OCI-LY7 (cell line): ENCODE measurements at regions not wholly inside any gene's neighbourhood (a gene's known extent, or its start where the extent isn't known, plus 50 kb on each side); places are given as distances from the start of the nearest gene placed in this dataset.

Experiments used
- BruUV-seq: library from RNA; stranded (reverse); fragments of 400-500 nt; replicated peaks from 2 replicates; lab custom pipeline; 2021; lab: Mats Ljungman, UMichigan
- CTCF ChIA-PET: fragments of 300-600 bp; sonication (Branson Sonifier 250); formaldehyde crosslinking; loops from one replicate; lab custom pipeline; 2022; ENCODE audit warnings: antibody characterized with exemption; ENCODE audit not compliant: unreplicated experiment; lab: Charles Lee
- POLR2A ChIA-PET: fragments of 300-600 bp; sonication (Branson Sonifier 250); formaldehyde crosslinking; loops from one replicate; lab custom pipeline; 2022; ENCODE audit warnings: antibody characterized with exemption; lab: Charles Lee
- DNase-seq: peaks from one replicate; pipeline ENCODE4 v3.0.0-alpha.2; 2015; ENCODE audit warnings: low spot score
- H2AFZ ChIP-seq: fragments of 200-600 bp; sonication (generic), shearing (Covaris generic); 2 replicates; pipeline ENCODE4 v1.6.1; 2014; ENCODE audit warnings: mild to moderate bottlenecking, antibody characterized with exemption, low read length, moderate library complexity
- H3K27ac ChIP-seq: fragments of 200-600 bp; sonication (generic); 2 replicates; pipeline ENCODE4 v1.5.1; 2014; ENCODE audit warnings: mixed run types, low read depth, mild to moderate bottlenecking, moderate library complexity, low read length, inconsistent platforms; ENCODE audit not compliant: poor library complexity, severe bottlenecking
- H3K36me3 ChIP-seq: fragments of 200-600 bp; sonication (generic); 2 replicates; pipeline ENCODE4 v1.6.1; 2014; ENCODE audit warnings: mild to moderate bottlenecking, antibody characterized with exemption, low read length, moderate library complexity, mixed read lengths; ENCODE audit not compliant: insufficient read depth
- H3K4me1 ChIP-seq: fragments of 200-600 bp; sonication (generic); 2 replicates; pipeline ENCODE4 v1.5.1; 2014; ENCODE audit warnings: mild to moderate bottlenecking, low read length; ENCODE audit not compliant: insufficient read depth, poor library complexity, severe bottlenecking
- H3K4me2 ChIP-seq: fragments of 200-600 bp; sonication (generic); 2 replicates; pipeline ENCODE4 v1.6.1; 2014; ENCODE audit warnings: mild to moderate bottlenecking, low read length
- H3K4me3 ChIP-seq: fragments of 200-600 bp; sonication (generic); 2 replicates; pipeline ENCODE4 v1.5.1; 2014; ENCODE audit warnings: mild to moderate bottlenecking, low read depth, low read length; ENCODE audit not compliant: poor library complexity, severe bottlenecking
- H3K79me2 ChIP-seq: fragments of 200-600 bp; sonication (generic); 2 replicates; pipeline ENCODE4 v1.6.1; 2016; ENCODE audit warnings: low read depth, mild to moderate bottlenecking, low read length, moderate library complexity, mixed read lengths; ENCODE audit not compliant: insufficient read depth
- H3K9me2 ChIP-seq: fragments of 200-600 bp; sonication (generic); 2 replicates; pipeline ENCODE4 v1.6.1; 2016; ENCODE audit warnings: mild to moderate bottlenecking, low read length, mixed read lengths; ENCODE audit not compliant: insufficient read depth
- H3K9me3 ChIP-seq: fragments of 200-600 bp; sonication (generic); 2 replicates; pipeline ENCODE4 v1.6.1; 2014; ENCODE audit warnings: mild to moderate bottlenecking, mixed run types, low read length, mixed read lengths
- H4K20me1 ChIP-seq: fragments of 200-600 bp; sonication (generic); 2 replicates; pipeline ENCODE4 v1.6.1; 2014; ENCODE audit warnings: mild to moderate bottlenecking, antibody characterized with exemption, low read length, moderate library complexity, mixed read lengths; ENCODE audit not compliant: insufficient read depth
- EZH2phosphoT487 ChIP-seq: fragments of 200-600 bp; sonication (generic); IDR thresholded peaks from 2 replicates; pipeline ENCODE4 v1.6.1; 2018; ENCODE audit warnings: low read depth, borderline replicate concordance, mild to moderate bottlenecking, mixed run types, antibody characterized with exemption, low read length, moderate library complexity, mixed read lengths
- intact Hi-C: fragments of 100-400 bp; cut with micrococcal nuclease; formaldehyde crosslinking; loops from one replicate; pipeline ENCODE4 v1.10.0; 2022; ENCODE audit not compliant: unreplicated experiment
- TF ChIP-seq, protein P1 (sequence below): fragments of 200-600 bp; sonication (generic); conservative IDR thresholded peaks from 2 replicates; pipeline ENCODE4 v1.5.1; 2014; ENCODE audit warnings: mild to moderate bottlenecking, antibody characterized with exemption, low read length, moderate library complexity, mixed read lengths

DNA sequence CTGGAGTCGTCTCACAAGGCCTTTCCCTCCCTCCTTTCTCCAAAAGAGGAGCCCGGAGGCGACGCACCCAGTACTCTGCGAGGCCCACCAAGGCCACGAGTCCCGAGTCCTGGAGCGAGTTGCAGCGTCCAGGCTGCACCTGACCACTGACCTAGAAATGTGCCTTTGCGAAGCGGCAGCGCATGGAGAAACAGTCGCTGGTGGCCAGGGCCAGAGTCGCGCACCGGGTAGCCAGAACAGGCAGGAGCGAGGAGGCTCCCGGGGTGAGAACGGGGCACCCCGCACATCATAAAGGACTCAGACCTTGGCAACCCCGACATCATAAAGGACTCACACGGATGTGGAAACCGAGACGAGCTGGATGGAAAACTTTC is 318.4 kb downstream of the FAM72C start:
- no peak overlapping the region for H3K27ac ChIP-seq
- no peaks in the 10 kb centered on the region for H3K79me2 ChIP-seq
- H3K9me3 ChIP-seq: no peaks in the 10 kb centered on the region
- H3K4me2 ChIP-seq: no peak overlapping the region
- no peak overlapping the region for H3K4me3 ChIP-seq
- no peaks in the 10 kb centered on the region for H4K20me1 ChIP-seq
- H2AFZ ChIP-seq: no peak overlapping the region
- TF ChIP-seq EZH2phosphoT487: no peak
- TF ChIP-seq, protein P1, sequence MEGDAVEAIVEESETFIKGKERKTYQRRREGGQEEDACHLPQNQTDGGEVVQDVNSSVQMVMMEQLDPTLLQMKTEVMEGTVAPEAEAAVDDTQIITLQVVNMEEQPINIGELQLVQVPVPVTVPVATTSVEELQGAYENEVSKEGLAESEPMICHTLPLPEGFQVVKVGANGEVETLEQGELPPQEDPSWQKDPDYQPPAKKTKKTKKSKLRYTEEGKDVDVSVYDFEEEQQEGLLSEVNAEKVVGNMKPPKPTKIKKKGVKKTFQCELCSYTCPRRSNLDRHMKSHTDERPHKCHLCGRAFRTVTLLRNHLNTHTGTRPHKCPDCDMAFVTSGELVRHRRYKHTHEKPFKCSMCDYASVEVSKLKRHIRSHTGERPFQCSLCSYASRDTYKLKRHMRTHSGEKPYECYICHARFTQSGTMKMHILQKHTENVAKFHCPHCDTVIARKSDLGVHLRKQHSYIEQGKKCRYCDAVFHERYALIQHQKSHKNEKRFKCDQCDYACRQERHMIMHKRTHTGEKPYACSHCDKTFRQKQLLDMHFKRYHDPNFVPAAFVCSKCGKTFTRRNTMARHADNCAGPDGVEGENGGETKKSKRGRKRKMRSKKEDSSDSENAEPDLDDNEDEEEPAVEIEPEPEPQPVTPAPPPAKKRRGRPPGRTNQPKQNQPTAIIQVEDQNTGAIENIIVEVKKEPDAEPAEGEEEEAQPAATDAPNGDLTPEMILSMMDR: no peak
- intact Hi-C loops: no loop called here
- H3K36me3 ChIP-seq: no peaks in the 10 kb centered on the region
- POLR2A ChIA-PET: no interaction called here
- BruUV-seq: no TSS peak
- DNase-seq: no peak
- CTCF ChIA-PET: no interaction called here
- H3K4me1 ChIP-seq: no peaks in the 10 kb centered on the region
- H3K9me2 ChIP-seq: no peaks in the 10 kb centered on the region

DNA sequence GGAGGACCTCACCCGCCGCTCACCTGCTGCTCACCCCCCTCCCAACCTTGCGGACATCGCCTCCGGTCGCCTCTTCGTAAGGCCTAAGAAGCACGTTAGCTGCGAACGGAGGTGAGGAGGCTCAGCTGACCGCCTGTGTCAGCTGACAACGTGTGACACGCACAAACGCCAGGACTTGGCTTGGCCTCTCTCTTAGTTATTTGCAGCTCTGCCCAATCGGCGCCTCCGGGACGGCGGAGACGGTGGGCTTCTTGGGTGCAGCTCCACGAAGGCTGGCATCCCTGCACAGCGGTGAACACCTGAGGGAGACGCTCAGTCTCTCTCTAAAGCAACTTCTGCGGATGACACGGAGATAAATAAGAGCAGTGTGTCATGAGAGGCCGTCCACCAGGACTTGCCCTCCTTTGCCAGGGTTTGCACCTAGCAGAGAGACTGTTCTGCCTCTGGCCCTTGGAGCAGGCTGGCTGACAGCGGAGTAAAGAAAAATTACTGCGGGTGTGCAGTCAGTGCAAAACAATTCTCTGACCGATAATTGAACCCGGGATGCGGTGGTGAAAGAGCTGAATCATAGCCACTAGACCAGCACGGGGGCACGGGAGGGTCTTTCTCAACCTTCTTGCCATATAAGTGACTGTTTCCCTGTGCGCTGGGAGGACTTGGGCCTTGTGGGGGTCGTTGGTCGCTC is 318.9 kb downstream of the FAM72C start:
- Histone ChIP-seq H3K79me2 (no peaks in the 10 kb centered on the region), H3K4me3 (no peak overlapping the region), H2AFZ (no peak overlapping the region), H3K4me1 (no peaks in the 10 kb centered on the region), H3K9me3 (no peaks in the 10 kb centered on the region), H3K36me3 (no peaks in the 10 kb centered on the region), H3K9me2 (no peaks in the 10 kb centered on the region), H3K27ac (no peak overlapping the region), H3K4me2 (no peak overlapping the region), H4K20me1 (no peaks in the 10 kb centered on the region)
- no peak for TF ChIP-seq EZH2phosphoT487
- TF ChIP-seq, protein P1: no peak
- no TSS peak for BruUV-seq
- no peak for DNase-seq
- CTCF ChIA-PET: no interaction called here
- intact Hi-C loops: no loop called here
- POLR2A ChIA-PET: no interaction called here

DNA sequence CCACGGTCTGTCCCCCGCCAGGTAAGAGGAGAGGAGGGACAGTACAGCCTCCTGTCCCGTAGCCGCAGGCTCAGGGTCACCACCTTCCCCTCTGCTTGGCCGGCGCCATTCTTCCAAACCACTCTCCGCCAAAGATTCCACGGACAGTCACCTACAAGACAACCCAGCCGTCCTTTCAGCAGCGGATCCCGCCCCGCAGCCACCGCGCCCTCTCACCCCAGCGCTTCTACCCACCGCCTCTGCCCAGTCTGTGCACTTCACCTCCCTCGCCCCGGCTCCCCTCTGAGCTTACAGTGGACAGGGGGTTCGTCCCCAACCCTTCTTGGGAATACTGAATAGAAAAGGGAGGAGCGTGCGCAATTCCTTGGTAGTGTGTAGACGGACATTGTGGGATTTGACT is 319.6 kb downstream of the FAM72C start:
- TF ChIP-seq, protein P1: no peak
- no peak for TF ChIP-seq EZH2phosphoT487
- Histone ChIP-seq H3K9me2 (no peaks in the 10 kb centered on the region), H3K27ac (no peak overlapping the region), H3K4me1 (no peaks in the 10 kb centered on the region), H2AFZ (no peak overlapping the region), H3K36me3 (no peaks in the 10 kb centered on the region), H4K20me1 (no peaks in the 10 kb centered on the region), H3K4me3 (no peak overlapping the region), H3K4me2 (no peak overlapping the region), H3K9me3 (no peaks in the 10 kb centered on the region), H3K79me2 (no peaks in the 10 kb centered on the region)
- no peak for DNase-seq
- no TSS peak for BruUV-seq
- ChIA-PET CTCF (no interaction called here), POLR2A (no interaction called here)
- intact Hi-C loops: no loop called here
